Duodenal mucosa (tissue), 2 donors: ENCODE measurements at regions not wholly inside any gene's neighbourhood (a gene's known extent, or its start where the extent isn't known, plus 50 kb on each side); places are given as distances from the start of the nearest gene placed in this dataset.

Experiments
- H3K27ac ChIP-seq: one replicate; pipeline ENCODE4 v1.7.0; 2013; ENCODE audit warnings: low read depth, low read length
- H3K27me3 ChIP-seq, 2 donors: one replicate each; pipeline ENCODE4 v1.7.0; 2013; ENCODE audit warnings: low read length in 2 of 2, control low read depth in 1 of 2; ENCODE audit not compliant: insufficient read depth in 2 of 2, control insufficient read depth in 1 of 2
- H3K36me3 ChIP-seq, 2 donors: one replicate each; pipeline ENCODE4 v1.7.0; 2013; ENCODE audit warnings: low read length in 2 of 2, control low read depth in 1 of 2; ENCODE audit not compliant: insufficient read depth in 2 of 2, control insufficient read depth in 1 of 2
- H3K4me1 ChIP-seq, 2 donors: one replicate each; pipeline ENCODE4 v1.7.0; 2013; ENCODE audit warnings: low read length in 2 of 2, control low read depth in 1 of 2; ENCODE audit not compliant: insufficient read depth in 2 of 2, control insufficient read depth in 1 of 2
- H3K4me3 ChIP-seq, 2 donors: one replicate each; pipeline ENCODE4 v1.7.0; 2013; ENCODE audit warnings: low read length in 2 of 2, low read depth in 1 of 2
- H3K9ac ChIP-seq, 2 donors: one replicate each; pipeline ENCODE4 v1.7.0; 2013; ENCODE audit warnings: low read length in 2 of 2, low read depth in 1 of 2
- H3K9me3 ChIP-seq, 2 donors: one replicate each; pipeline ENCODE4 v1.7.0; 2013; ENCODE audit warnings: low read length in 2 of 2, control low read depth in 1 of 2; ENCODE audit not compliant: control insufficient read depth in 1 of 2

GRCh38 chr12:97899956-97900355 is 437.4 kb downstream of the RMST start:
- H3K9ac ChIP-seq = no peak overlapping the region
- H3K4me1 ChIP-seq = no peaks in the 10 kb centered on the region
- H3K9me3 ChIP-seq = no peaks in the 10 kb centered on the region
- H3K36me3 ChIP-seq = no peaks in the 10 kb centered on the region
- H3K27me3 ChIP-seq = no peaks in the 10 kb centered on the region
- H3K27ac ChIP-seq = no peak overlapping the region
- no peak overlapping the region for H3K4me3 ChIP-seq

- Histone ChIP-seq H3K27me3 (no peaks in the 10 kb centered on the region), H3K4me1 (no peaks in the 10 kb centered on the region), H3K9me3 (no peaks in the 10 kb centered on the region), H3K4me3 (no peak overlapping the region), H3K9ac (no peak overlapping the region), H3K36me3 (no peaks in the 10 kb centered on the region), H3K27ac (no peak overlapping the region)
Observed at GRCh38 chr12:97903356-97903755, 440.8 kb downstream of the RMST start.

- Histone ChIP-seq H3K4me1 (no peaks in the 10 kb centered on the region), H3K36me3 (no peaks in the 10 kb centered on the region), H3K27ac (no peak overlapping the region), H3K4me3 (no peak overlapping the region), H3K9ac (no peak overlapping the region), H3K9me3 (no peaks in the 10 kb centered on the region), H3K27me3 (no peaks in the 10 kb centered on the region)
Observed at GRCh38 chr12:97907504-97907903, 444.9 kb downstream of the RMST start.

GRCh38 chr12:97910559-97910958 is 448.0 kb downstream of the RMST start:
- no peaks in the 10 kb centered on the region for H3K9me3 ChIP-seq
- H3K9ac ChIP-seq = no peak overlapping the region
- H3K27me3 ChIP-seq = no peaks in the 10 kb centered on the region
- H3K27ac ChIP-seq = no peak overlapping the region
- no peaks in the 10 kb centered on the region for H3K4me1 ChIP-seq
- H3K4me3 ChIP-seq = no peak overlapping the region
- no peaks in the 10 kb centered on the region for H3K36me3 ChIP-seq

GRCh38 chr12:97912943-97913342 is 450.3 kb downstream of the RMST start:
- H3K27me3 ChIP-seq = no peaks in the 10 kb centered on the region
- H3K9me3 ChIP-seq = no peaks in the 10 kb centered on the region

GRCh38 chr12:97921979-97922722 is 459.5 kb downstream of the RMST start:
- no peak overlapping the region for H3K27ac ChIP-seq
- no peak overlapping the region for H3K4me3 ChIP-seq

More at GRCh38 chr12:97912943-97913342, 450.3 kb downstream of the RMST start:
- no peak overlapping the region for H3K9ac ChIP-seq
- H3K4me1 ChIP-seq = no peaks in the 10 kb centered on the region
- H3K27ac ChIP-seq = no peak overlapping the region
- no peaks in the 10 kb centered on the region for H3K36me3 ChIP-seq
- H3K4me3 ChIP-seq = no peak overlapping the region

GRCh38 chr12:97923546-97923945 is 460.9 kb downstream of the RMST start:
- Histone ChIP-seq H3K9me3 (no peaks in the 10 kb centered on the region), H3K27ac (no peak overlapping the region), H3K27me3 (no peaks in the 10 kb centered on the region), H3K36me3 (no peaks in the 10 kb centered on the region), H3K4me3 (no peak overlapping the region), H3K9ac (no peak overlapping the region), H3K4me1 (no peaks in the 10 kb centered on the region)

More at GRCh38 chr12:97921979-97922722, 459.5 kb downstream of the RMST start:
- Histone ChIP-seq H3K27me3 (no peaks in the 10 kb centered on the region), H3K4me1 (no peaks in the 10 kb centered on the region), H3K9me3 (no peaks in the 10 kb centered on the region), H3K9ac (no peak overlapping the region), H3K36me3 (no peaks in the 10 kb centered on the region)

- Histone ChIP-seq H3K4me3 (no peak overlapping the region), H3K9ac (no peak overlapping the region), H3K9me3 (no peaks in the 10 kb centered on the region), H3K36me3 (no peaks in the 10 kb centered on the region), H3K27ac (no peak overlapping the region), H3K4me1 (no peaks in the 10 kb centered on the region), H3K27me3 (no peaks in the 10 kb centered on the region)
Observed at GRCh38 chr12:97924122-97924521, 461.5 kb downstream of the RMST start.

- no peak overlapping the region for H3K27ac ChIP-seq
- H3K9me3 ChIP-seq = no peaks in the 10 kb centered on the region
- no peaks in the 10 kb centered on the region for H3K27me3 ChIP-seq
- no peak overlapping the region for H3K4me3 ChIP-seq
- no peak overlapping the region for H3K9ac ChIP-seq
- no peaks in the 10 kb centered on the region for H3K36me3 ChIP-seq
- no peaks in the 10 kb centered on the region for H3K4me1 ChIP-seq
Observed at GRCh38 chr12:97927977-97928376, 465.4 kb downstream of the RMST start.

GRCh38 chr12:97936165-97936564 is 473.6 kb downstream of the RMST start:
- Histone ChIP-seq H3K4me3 (no peak overlapping the region), H3K36me3 (no peaks in the 10 kb centered on the region), H3K9me3 (no peaks in the 10 kb centered on the region), H3K27me3 (no peaks in the 10 kb centered on the region), H3K9ac (no peak overlapping the region), H3K27ac (no peak overlapping the region), H3K4me1 (no peaks in the 10 kb centered on the region)
